ENCODE measurements at regions not wholly inside any gene's neighbourhood (a gene's known extent, or its start where the extent isn't known, plus 50 kb on each side); places are given as distances from the start of the nearest gene placed in this dataset.

- TF ChIP-seq CTCF (conservative IDR thresholded peaks at IDR 0.05; ENCODE audit: low read length) (no peak), EZH2phosphoT487 (IDR thresholded peaks at IDR 0.05; ENCODE audit: borderline replicate concordance, low read depth, low read length) (no peak)
Observed at GRCh38 chr9:105994970-105995369, 300.6 kb downstream of the TMEM38B start.
